ENCODE measurements at regions not wholly inside any gene's neighbourhood (a gene's known extent, or its start where the extent isn't known, plus 50 kb on each side); places are given as distances from the start of the nearest gene placed in this dataset.

GRCh38 chr14:62168564-62169155, 406.4 kb downstream of the SNAPC1 start:
- FAIRE-seq = no peak

- no peak for FAIRE-seq
Observed at GRCh38 chr14:62179367-62180018, 417.3 kb downstream of the SNAPC1 start.

GRCh38 chr14:62181591-62181990, 419.4 kb downstream of the SNAPC1 start:
- no peak for FAIRE-seq

DNA sequence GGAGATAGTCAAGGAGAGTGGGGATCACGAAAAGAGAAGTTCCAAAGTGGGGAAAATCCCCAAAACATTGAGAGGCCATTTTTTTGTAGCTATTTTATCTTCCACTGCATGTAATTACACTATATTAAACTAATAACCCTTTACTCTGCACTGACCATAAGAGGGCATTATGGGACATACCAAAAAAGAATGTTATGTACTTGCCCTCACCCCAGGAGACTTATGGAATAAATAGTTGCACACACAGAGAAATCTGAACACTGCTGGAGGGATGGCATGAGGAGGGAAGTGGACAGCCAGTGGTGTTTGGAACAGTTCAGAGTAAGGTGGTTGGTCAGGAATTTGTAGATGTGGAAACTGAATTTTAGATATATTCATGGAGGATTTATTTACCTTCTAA, 422.9 kb downstream of the SNAPC1 start:
- no peak for FAIRE-seq

GRCh38 chr14:62187265-62187664, 425.0 kb downstream of the SNAPC1 start:
- FAIRE-seq = no peak

DNA sequence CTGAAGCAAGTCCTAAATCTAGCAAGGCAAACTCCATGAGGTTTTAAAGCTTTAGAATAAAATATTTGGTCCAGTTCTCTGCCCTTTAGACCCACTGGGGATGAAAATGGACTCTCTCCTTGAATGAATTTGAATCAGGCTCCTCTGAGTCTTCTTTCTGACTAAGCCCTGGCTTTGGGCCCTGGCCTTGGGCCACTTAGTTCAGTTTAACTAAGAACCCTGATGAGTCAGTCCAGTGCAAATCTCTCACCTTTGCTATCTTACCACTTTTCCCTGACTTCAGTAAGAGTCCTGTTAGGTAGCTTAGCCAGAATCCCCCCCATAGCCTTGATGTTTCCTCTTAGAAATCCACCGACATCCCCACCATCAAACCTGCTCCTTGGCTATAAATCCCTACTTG, 427.5 kb downstream of the SNAPC1 start:
- FAIRE-seq = no peak

GRCh38 chr14:62206456-62206855, 444.2 kb downstream of the SNAPC1 start:
- no peak for FAIRE-seq

DNA sequence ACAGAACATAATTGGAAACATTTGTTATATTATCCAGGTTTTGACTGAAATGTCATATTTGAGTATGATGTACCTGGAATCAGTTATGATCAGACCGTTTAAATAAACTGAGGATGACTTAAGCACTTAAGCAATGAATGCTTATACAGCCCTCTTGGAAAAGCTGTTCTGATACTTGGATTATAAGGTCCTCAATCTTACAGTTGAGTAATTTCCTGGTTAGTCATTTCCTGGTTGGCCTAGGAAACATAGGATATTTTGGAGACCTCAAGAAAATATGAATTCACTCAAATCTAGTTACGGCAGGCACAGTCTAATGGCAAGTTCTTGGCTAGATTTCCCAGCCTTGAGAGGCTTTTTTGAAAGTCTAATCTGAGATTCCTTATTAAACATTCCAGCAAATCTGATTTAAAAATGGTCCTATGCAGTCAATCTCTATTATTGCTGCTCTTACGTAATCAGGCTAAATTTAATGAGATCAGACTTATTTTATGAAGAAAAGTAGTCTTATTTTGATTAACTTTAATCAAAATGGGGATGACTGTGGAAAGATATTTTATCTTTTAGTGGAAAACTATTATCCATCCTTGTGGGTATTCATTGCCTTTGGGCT, 447.2 kb downstream of the SNAPC1 start:
- no peak for FAIRE-seq

- FAIRE-seq = no peak
Observed at GRCh38 chr14:62213516-62213915, 451.3 kb downstream of the SNAPC1 start.

- FAIRE-seq = no peak
Observed at GRCh38 chr14:62216121-62216520, 453.9 kb downstream of the SNAPC1 start.

GRCh38 chr14:62234849-62235248, 472.6 kb downstream of the SNAPC1 start:
- no peak for FAIRE-seq

DNA sequence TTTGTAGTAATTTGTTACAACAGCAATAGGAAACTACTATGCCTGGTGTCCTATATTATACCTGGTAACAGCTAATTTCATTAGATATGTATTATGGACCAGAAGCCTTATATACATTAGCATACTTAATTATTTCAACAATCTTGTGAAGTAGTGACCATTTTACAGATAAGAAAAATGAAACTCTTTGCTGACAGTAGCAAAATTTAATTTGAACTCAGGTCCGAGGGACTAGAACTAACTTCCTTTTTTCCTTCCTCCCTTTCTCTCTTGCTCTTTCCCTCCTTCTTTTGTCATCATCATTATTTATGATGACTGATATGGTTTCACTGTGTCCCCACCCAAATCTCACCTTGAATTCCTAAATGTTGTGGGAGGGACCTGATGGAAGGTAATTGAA, 482.0 kb downstream of the SNAPC1 start:
- no peak for FAIRE-seq

DNA sequence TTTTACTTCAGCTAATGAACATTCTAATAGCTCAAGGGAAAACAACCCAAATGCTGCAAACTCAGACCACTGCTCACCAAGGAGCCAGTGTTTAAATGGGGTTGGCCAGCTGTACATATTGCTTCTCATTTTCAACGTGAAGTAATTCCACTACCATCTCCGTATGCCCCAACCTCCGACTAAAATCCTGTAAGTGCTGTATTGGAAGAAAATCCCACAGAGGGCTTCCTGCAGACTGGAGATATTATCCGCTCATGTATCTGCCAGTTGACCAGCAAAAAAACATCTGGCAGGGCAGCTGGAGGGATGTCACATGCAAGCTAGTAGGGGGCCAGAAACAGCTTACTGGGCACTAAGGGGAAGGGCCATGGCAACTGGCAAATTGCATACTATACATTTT, 485.0 kb downstream of the SNAPC1 start:
- no peak for FAIRE-seq

- no peak for FAIRE-seq
Observed at GRCh38 chr14:62251237-62251636, 489.0 kb downstream of the SNAPC1 start.

- no peak for FAIRE-seq
Observed at GRCh38 chr14:62253171-62253570, 491.0 kb downstream of the SNAPC1 start.

DNA sequence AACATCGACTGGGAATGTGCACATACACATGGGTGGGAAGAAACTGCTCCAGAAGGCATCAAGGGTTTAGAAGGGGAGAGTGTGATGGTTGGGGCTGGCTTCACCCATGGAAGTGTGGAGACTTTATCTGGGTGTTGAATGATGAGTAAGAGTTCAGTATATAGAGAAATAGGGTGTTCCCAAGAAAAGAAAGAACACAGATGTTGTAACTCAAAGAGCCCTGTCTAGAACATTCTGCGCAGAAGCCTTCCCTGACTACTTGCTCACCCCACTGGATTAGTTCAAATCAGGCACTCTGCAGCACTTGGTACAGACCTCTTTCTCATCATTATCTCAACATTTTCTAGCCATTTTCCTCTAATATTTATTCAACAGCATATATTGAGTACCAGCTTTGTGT, 491.7 kb downstream of the SNAPC1 start:
- no peak for FAIRE-seq

- no peak for FAIRE-seq
Observed at GRCh38 chr14:62269204-62269603, 507.0 kb downstream of the SNAPC1 start.

GRCh38 chr14:62270236-62270635, 508.0 kb downstream of the SNAPC1 start:
- no peak for FAIRE-seq

DNA sequence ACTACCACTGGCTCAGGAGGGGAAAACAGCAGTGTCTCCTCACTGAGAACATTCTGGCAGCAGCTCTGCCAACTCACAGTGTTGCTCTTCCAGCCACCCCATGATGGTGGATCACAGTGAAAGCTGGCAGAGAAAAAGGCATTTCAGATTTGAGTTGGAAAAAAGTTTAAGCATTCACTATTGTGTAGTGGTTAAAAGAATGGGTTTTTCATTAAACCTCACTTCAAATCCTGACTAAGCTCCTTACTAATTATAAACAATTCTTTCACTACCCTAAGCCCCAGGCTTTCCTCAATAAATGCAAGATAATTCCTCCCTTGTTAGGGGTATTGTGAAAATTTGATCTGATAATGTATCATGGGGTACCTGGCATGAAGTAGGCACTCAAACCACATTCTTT, 518.1 kb downstream of the SNAPC1 start:
- FAIRE-seq = no peak

DNA sequence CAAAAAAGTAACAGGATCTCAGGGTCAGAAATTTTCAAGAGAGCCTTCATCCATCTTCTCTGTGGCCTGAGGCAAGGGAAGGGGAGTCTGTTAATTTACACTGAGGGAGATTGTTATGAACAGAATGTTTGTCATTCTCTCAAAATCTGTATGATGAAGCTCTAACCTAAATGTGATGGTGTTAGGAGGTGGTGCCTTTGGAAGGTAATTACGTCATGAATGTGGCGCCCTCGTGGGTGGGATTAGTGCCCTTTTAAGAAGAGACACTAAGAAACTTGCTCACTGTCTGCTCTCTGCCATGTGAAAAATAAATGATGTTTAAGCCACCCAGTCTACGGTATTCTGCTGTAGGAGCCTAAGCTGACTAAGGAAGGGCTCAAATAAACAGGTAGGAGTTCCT, 521.6 kb downstream of the SNAPC1 start:
- no peak for FAIRE-seq

DNA sequence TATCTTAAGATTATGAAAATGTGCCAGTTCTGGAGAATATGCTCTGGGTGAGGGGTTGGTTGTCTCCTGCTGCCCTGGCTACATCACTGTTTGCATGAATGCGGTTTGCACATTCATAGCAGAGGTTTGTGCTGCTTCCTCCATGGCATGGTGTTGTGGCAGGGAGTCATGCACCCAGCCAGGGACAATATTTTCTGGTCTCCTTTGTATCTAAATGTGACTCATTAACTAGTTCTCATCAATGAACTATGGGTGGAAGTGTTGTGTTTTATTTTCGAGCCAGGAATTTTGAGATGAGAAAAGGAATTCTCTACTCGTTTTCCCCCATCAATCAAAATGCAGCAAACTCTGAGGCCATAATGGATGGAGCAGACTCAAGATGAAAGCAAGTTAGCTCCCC, 527.3 kb downstream of the SNAPC1 start:
- no peak for FAIRE-seq

DNA sequence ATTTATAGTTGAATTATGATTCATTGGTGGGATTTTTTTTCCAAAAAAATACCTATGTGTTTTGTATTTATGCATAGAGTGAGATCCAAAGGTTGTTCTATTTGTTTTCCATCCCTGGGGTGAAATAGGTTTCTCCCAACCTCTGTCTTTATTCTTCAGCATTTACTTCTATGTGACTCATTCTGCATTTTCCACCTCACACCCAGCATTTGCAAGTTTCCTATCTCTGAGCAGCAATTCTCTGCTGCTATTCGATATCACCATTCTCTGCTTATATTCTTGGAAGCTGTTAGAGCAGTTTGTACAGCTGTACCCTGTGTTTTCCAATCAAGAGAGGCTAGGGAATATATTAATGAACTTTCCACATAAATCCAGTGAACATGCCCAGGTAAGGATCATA, 538.9 kb downstream of the SNAPC1 start:
- no peak for FAIRE-seq

DNA sequence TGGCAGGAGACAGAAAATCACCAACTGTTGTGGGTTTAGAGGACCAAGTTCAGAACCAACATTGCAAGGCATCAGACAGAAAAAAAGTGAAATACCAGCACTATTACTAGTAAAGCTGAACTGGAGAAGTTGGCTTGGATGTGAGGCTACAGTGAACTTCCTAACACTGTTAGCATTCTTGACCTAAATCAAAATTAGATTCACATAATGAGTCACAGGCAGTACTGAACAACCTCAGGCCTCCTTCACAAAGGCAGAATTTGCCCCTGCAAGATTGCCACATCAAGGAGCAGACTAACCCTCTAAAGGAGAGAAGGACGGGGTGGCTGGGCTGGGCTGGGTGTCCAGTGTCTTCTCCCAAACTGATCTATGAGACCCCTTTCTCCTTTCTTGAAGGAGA, 539.7 kb downstream of the SNAPC1 start:
- FAIRE-seq = no peak

DNA sequence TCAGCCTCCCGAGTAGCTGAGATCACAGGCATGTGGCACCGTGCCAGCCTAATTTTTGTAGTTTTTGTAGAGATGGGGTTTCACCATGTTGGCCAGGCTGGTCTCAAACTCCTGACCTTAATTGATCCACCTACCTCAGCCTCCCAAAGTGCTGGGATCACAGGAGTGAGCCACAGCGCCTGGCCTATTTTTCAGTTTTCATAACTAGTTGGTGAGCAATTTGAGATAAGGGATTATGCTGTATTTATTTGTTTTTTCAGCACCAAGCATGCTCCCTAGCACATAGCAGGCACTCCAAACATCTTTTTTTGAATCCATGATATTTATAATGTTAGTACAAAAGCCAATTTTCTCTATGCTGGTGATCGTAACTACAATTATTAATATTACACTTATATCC, 541.2 kb downstream of the SNAPC1 start:
- no peak for FAIRE-seq

DNA sequence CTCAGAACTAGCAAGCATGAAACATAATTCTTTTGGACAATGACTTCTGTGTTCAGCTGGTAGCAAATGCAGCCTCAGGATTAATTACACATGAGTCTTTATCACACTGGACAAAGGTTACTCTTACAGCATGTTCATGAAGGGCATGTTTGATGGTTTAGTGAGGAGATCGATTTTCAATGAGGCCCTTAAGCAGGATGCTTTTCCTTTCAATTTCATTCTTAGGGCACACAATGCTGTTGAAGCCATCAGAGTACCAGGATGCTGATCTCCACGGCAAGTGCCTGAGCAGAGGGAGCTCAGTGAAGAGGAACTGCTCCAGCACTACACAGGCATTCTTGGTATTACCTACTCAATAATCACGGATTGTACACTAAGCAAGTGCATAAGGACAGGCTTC, 542.0 kb downstream of the SNAPC1 start:
- no peak for FAIRE-seq
